K562 (cell line): ENCODE measurements at regions not wholly inside any gene's neighbourhood (a gene's known extent, or its start where the extent isn't known, plus 50 kb on each side); places are given as distances from the start of the nearest gene placed in this dataset.

Experiments
- ATAC-seq: fragments of 200-7000 bp; cut with Tn5 transposase; 3 replicates; pipeline ENCODE4 v1.9.1; 2020; ENCODE audit warnings: moderate library complexity
- BruUV-seq: library from RNA; stranded (reverse); fragments of 400-500 nt; replicated peaks from 2 replicates; lab custom pipeline; 2021; lab: Mats Ljungman, UMichigan
- CTCF ChIA-PET: fragments of 300-600 bp; formaldehyde crosslinking; extraction: SDS; loops from one replicate; lab custom pipeline; 2021; ENCODE audit warnings: low intra/inter-chr PET ratio; lab: Yijun Ruan, JAX
- POLR2A ChIA-PET: fragments of 300-600, 350-650 bp; sonication (Branson Sonifier 250); formaldehyde crosslinking; extraction: SDS; loops from one replicate; lab custom pipeline; 2021; ENCODE audit warnings: antibody characterized with exemption, inconsistent platforms; lab: Yijun Ruan, JAX
- DNase-seq, 4 experiments: peaks; one replicate each; pipeline versions ENCODE4 v3.0.0 to v3.0.0-alpha.2; 2011 to 2018; ENCODE audit warnings: low spot score in 3 of 4, mixed read lengths in 3 of 4; ENCODE audit errors: extremely low read depth in 1 of 4
- FAIRE-seq: peaks from 2 replicates; lab custom pipeline; 2011; peaks lifted over from hg19 to GRCh38; lab: Jason Lieb, UNC
- H2AFZ ChIP-seq: 2 replicates; pipeline ENCODE4 v1.6.0; 2011; ENCODE audit warnings: low read depth, low read length, control low read depth, inconsistent platforms
- H3K27ac ChIP-seq: fragments of 200-600 bp; 3 replicates; pipeline ENCODE4 v1.8.0; 2011; ENCODE audit warnings: low read depth, mild to moderate bottlenecking, control low read depth, inconsistent platforms, low read length, moderate library complexity, mixed read lengths; ENCODE audit errors: extremely low read depth
- H3K27me3 ChIP-seq, 2 experiments: fragments of 300-600 bp in 1 of 2; 2 replicates in 1 of 2; 3 replicates in 1 of 2; pipeline versions ENCODE4 v1.6.0 to v1.8.0; 2011; ENCODE audit warnings: inconsistent platforms in 2 of 2, low read length in 2 of 2, mild to moderate bottlenecking in 1 of 2, mixed read lengths in 1 of 2, moderate library complexity in 1 of 2; ENCODE audit not compliant: control insufficient read depth in 2 of 2, insufficient read depth in 2 of 2
- H3K36me3 ChIP-seq: fragments of 300-600 bp; 3 replicates; pipeline ENCODE4 v1.8.0; 2011; ENCODE audit warnings: mild to moderate bottlenecking, low read length, inconsistent platforms; ENCODE audit not compliant: control insufficient read depth, insufficient read depth
- H3K4me1 ChIP-seq, 2 experiments: fragments of 200-600 bp in 1 of 2; replicated peaks in 1 of 2; 2 replicates in 1 of 2; 3 replicates in 1 of 2; pipeline versions ENCODE4 v1.5.1 to v1.8.0; 2011; ENCODE audit warnings: inconsistent platforms in 2 of 2, low read length in 2 of 2, mild to moderate bottlenecking in 1 of 2, mixed read lengths in 1 of 2, moderate library complexity in 1 of 2; ENCODE audit not compliant: control insufficient read depth in 2 of 2, insufficient read depth in 2 of 2
- H3K4me2 ChIP-seq: 2 replicates; pipeline ENCODE4 v1.6.1; 2011; ENCODE audit warnings: low read length, control low read depth, inconsistent platforms, mixed read lengths; ENCODE audit not compliant: insufficient read depth
- H3K4me3 ChIP-seq: fragments of 200-600 bp; sonication (generic), shearing (Covaris generic); 2 replicates; pipeline ENCODE4 v1.5.1; 2016; ENCODE audit warnings: control low read depth, inconsistent platforms
- H3K79me2 ChIP-seq: fragments of 200-600 bp; 3 replicates; pipeline ENCODE4 v1.8.0; 2011; ENCODE audit warnings: low read length, inconsistent platforms; ENCODE audit not compliant: control insufficient read depth, insufficient read depth
- H3K9ac ChIP-seq, 2 experiments: 2 replicates each; pipeline versions ENCODE4 v1.6.0 to v1.6.1; 2011; ENCODE audit warnings: low read depth in 2 of 2, low read length in 2 of 2, control low read depth in 1 of 2, inconsistent platforms in 1 of 2, mild to moderate bottlenecking in 1 of 2, mixed read lengths in 1 of 2; ENCODE audit not compliant: insufficient read depth in 1 of 2
- H3K9me1 ChIP-seq: one replicate; pipeline ENCODE4 v1.6.0; 2011; ENCODE audit warnings: inconsistent platforms, mild to moderate bottlenecking, low read length, moderate library complexity; ENCODE audit not compliant: control insufficient read depth, insufficient read depth
- H3K9me3 ChIP-seq: replicated peaks from 2 replicates; pipeline ENCODE4 v1.5.1; 2011; ENCODE audit warnings: low read depth, low read length, inconsistent platforms; ENCODE audit not compliant: control insufficient read depth, insufficient read depth
- H4K20me1 ChIP-seq: replicated peaks from 2 replicates; pipeline ENCODE4 v1.6.1; 2011; ENCODE audit warnings: low read length, inconsistent platforms, mixed read lengths; ENCODE audit not compliant: control insufficient read depth, insufficient read depth
- GABPB1 ChIP-seq: sonication (generic); formaldehyde crosslinking; IDR thresholded peaks from 2 replicates; pipeline ENCODE4 v1.8.0; 2022; ENCODE audit warnings: mild to moderate bottlenecking, missing genetic modification reagents
- KLF13 ChIP-seq: fragments of 450-650 bp; IDR thresholded peaks from 2 replicates; pipeline ENCODE4 v1.6.1; 2016; ENCODE audit warnings: missing genetic modification characterization, low read depth, mild to moderate bottlenecking, missing compliant biosample characterization, moderate library complexity, borderline replicate concordance
- NR2F6 ChIP-seq: fragments of 450-650 bp; formaldehyde crosslinking; IDR thresholded peaks from 2 replicates; pipeline ENCODE4 v1.4.0; 2020; ENCODE audit warnings: mild to moderate bottlenecking
- PHB ChIP-seq: fragments of 250-450 bp; sonication (Bioruptor Pico); IDR thresholded peaks from 2 replicates; pipeline ENCODE4 v1.5.0; 2021
- RFX1 ChIP-seq: fragments of 450-650 bp; IDR thresholded peaks from 2 replicates; pipeline ENCODE4 v1.6.1; 2016; ENCODE audit warnings: mild to moderate bottlenecking, moderate library complexity
- SRF ChIP-seq, 2 experiments: fragments of 250-450, 450-650 bp in 1 of 2; sonication (Bioruptor Pico) in 1 of 2; sonication (generic) in 1 of 2; formaldehyde crosslinking; IDR thresholded peaks; 2 replicates each; pipeline versions ENCODE4 v1.5.0 to v1.5.1; 2020 to 2022; ENCODE audit warnings: mild to moderate bottlenecking in 1 of 2, missing genetic modification reagents in 1 of 2
- TFAM ChIP-seq: fragments of 250-450 bp; sonication (Bioruptor Pico); conservative IDR thresholded peaks from 2 replicates; pipeline ENCODE4 v1.5.0; 2021; ENCODE audit warnings: mild to moderate bottlenecking, moderate library complexity
- ZKSCAN8 ChIP-seq: fragments of 200-800 bp; sonication (Bioruptor generic); IDR thresholded peaks from 2 replicates; pipeline ENCODE4 v1.6.1; 2016; ENCODE audit warnings: missing genetic modification characterization, missing compliant biosample characterization
- WGBS: fragments of 100-300 bp; shearing (Covaris generic); methylation state at CpG from one replicate; pipeline ENCODE4 v1.1.6; 2016; ENCODE audit warnings: low coverage, mixed read lengths; ENCODE audit not compliant: insufficient coverage; ENCODE audit errors: missing lambda C conversion rate; 5-methylcytosine and 5-hydroxymethylcytosine counted together
- in situ Hi-C: fragments of 300-500 bp; cut with MboI; formaldehyde crosslinking; loops from 4 replicates; pipeline ENCODE4 v1.15.0; 2018; ENCODE audit warnings: inconsistent platforms, mixed read lengths
- intact Hi-C: fragments of 100-400 bp; cut with micrococcal nuclease; formaldehyde crosslinking; loops from 2 replicates; pipeline ENCODE4 v1.14.2; 2022
- TF ChIP-seq, protein P1 (sequence below): sonication (generic); formaldehyde crosslinking; IDR thresholded peaks from 2 replicates; pipeline ENCODE4 v1.8.0; 2022; ENCODE audit warnings: missing genetic modification reagents, mild to moderate bottlenecking, borderline replicate concordance
- TF ChIP-seq, protein P2 (sequence below), 2 experiments: fragments of 450-650 bp; formaldehyde crosslinking in 1 of 2; IDR thresholded peaks; 2 replicates each; pipeline versions ENCODE4 v1.4.0 to v1.6.1; 2014 to 2020; ENCODE audit warnings: mild to moderate bottlenecking in 2 of 2, borderline replicate concordance in 1 of 2, low read depth in 1 of 2

DNA sequence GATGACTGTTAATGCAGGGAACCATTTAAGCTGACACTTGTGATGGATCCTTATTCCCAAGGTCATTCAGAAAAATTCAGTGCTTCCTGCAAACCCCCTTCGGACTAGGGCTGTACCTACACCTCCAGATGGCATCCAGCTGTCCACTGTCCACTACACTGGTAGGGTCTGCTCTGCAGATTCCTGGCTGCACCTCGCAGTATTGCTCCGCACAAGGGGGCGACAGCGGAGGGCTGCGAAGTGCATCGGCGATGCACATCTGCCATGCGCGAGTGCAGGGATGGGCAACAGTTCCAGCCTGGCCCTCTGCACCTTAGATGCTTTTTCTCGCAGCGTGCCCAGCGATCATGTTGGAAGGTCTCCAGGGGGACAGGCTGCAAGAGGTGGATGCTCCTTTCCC lies 55.5 kb downstream of the KCNA5 start (continued):
- TF ChIP-seq, protein P1, sequence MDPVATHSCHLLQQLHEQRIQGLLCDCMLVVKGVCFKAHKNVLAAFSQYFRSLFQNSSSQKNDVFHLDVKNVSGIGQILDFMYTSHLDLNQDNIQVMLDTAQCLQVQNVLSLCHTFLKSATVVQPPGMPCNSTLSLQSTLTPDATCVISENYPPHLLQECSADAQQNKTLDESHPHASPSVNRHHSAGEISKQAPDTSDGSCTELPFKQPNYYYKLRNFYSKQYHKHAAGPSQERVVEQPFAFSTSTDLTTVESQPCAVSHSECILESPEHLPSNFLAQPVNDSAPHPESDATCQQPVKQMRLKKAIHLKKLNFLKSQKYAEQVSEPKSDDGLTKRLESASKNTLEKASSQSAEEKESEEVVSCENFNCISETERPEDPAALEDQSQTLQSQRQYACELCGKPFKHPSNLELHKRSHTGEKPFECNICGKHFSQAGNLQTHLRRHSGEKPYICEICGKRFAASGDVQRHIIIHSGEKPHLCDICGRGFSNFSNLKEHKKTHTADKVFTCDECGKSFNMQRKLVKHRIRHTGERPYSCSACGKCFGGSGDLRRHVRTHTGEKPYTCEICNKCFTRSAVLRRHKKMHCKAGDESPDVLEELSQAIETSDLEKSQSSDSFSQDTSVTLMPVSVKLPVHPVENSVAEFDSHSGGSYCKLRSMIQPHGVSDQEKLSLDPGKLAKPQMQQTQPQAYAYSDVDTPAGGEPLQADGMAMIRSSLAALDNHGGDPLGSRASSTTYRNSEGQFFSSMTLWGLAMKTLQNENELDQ: no peak
- TF ChIP-seq TFAM (CRISPR knock-in tag): no peak

DNA sequence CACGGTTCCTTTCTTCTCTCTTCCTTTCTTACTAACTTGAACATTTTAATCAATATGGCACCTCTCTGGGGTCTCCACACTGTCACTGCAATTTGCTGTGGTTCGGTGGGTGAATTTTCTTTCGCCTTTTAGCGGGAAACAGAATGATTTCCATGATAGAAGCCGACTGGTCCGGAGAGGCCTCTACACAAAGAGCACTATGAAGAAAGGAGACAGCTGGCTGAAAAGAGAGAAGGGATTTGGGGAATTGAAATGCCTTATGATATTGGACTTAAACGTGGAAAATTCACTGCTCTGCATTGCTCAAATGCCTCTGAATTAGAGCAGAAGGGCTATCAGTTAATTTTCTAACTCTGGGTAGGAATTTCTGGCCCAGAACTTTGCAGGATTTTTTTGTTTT lies 55.9 kb downstream of the KCNA5 start:
- POLR2A ChIA-PET: no interaction called here
- intact Hi-C loops: no loop called here
- FAIRE-seq (no peak), ATAC-seq (no peak), DNase-seq (no peak)
- Histone ChIP-seq H3K4me2 (no peak overlapping the region), H3K36me3 (no peaks in the 10 kb centered on the region), H3K4me3 (no peak overlapping the region), H3K27me3 (peaks cover 0 to 4% of the 10 kb centered on the region in 2 experiments; a peak in 1 of 5 replicates), H3K9me3 (no peaks in the 10 kb centered on the region), H3K79me2 (no peaks in the 10 kb centered on the region), H2AFZ (no peak overlapping the region), H3K4me1 (no peaks in the 10 kb centered on the region), H3K9me1 (no peaks in the 10 kb centered on the region), H4K20me1 (0 out of 2 replicates have a peak, but pooled peaks cover 2% of the 10 kb centered on the region), H3K9ac (no peak overlapping the region), H3K27ac (no peak overlapping the region)
- in situ Hi-C loops: no loop called here
- no TSS peak for BruUV-seq
- CTCF ChIA-PET: no interaction called here
- 0% methylated on average over 7 of the region's 7 CpGs for WGBS
- TF ChIP-seq GABPB1 (no peak), PHB (no peak), ZKSCAN8 (CRISPR knock-in tag) (no peak), SRF (CRISPR knock-in tag; IDR thresholded peaks at IDR 0.05) (no peak), NR2F6 (no peak), KLF13 (tag) (no peak), RFX1 (no peak)
- TF ChIP-seq, protein P2, sequence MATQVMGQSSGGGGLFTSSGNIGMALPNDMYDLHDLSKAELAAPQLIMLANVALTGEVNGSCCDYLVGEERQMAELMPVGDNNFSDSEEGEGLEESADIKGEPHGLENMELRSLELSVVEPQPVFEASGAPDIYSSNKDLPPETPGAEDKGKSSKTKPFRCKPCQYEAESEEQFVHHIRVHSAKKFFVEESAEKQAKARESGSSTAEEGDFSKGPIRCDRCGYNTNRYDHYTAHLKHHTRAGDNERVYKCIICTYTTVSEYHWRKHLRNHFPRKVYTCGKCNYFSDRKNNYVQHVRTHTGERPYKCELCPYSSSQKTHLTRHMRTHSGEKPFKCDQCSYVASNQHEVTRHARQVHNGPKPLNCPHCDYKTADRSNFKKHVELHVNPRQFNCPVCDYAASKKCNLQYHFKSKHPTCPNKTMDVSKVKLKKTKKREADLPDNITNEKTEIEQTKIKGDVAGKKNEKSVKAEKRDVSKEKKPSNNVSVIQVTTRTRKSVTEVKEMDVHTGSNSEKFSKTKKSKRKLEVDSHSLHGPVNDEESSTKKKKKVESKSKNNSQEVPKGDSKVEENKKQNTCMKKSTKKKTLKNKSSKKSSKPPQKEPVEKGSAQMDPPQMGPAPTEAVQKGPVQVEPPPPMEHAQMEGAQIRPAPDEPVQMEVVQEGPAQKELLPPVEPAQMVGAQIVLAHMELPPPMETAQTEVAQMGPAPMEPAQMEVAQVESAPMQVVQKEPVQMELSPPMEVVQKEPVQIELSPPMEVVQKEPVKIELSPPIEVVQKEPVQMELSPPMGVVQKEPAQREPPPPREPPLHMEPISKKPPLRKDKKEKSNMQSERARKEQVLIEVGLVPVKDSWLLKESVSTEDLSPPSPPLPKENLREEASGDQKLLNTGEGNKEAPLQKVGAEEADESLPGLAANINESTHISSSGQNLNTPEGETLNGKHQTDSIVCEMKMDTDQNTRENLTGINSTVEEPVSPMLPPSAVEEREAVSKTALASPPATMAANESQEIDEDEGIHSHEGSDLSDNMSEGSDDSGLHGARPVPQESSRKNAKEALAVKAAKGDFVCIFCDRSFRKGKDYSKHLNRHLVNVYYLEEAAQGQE (IDR thresholded peaks at IDR 0.05; ENCODE audit: borderline replicate concordance): no peak
- TF ChIP-seq, protein P2 (CRISPR knock-in tag; IDR thresholded peaks at IDR 0.05; ENCODE audit: low read depth): no peak
